ENCODE measurements at regions not wholly inside any gene's neighbourhood (a gene's known extent, or its start where the extent isn't known, plus 50 kb on each side); places are given as distances from the start of the nearest gene placed in this dataset.

DNA sequence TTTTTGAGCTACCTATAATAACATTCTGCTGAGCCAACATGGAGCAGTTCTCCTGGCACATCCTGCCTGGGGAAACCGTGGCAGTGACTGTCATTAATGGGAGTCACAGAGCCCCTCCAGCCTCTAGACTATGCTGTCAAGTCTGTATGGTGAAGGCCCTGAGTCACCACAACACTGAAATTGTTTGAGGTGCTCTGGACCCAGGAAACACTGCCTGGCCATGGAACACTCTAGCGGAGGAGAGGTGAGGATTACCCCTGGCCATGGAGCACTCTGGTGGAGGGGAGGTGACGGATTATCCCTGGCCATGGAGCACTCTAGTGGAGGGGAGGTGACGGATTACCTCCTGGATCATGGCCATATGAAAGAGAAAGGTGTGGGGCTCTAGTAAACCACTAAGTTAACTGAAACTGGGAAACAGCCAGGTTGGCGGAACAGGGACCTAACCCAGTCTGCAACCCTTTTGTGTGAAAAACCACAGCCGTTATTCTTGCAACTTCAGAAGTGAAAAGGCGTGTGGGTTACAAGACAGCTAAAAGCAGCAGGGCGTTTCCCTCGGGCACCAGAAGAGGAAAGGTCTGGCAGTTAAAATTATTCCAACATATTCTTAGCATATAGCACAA is 156.7 kb downstream of the KCNJ12 start:
- no peak for DNase-seq (ENCODE audit: low spot score)
- no peak for ATAC-seq (ENCODE audit: low FRiP score)
- TF ChIP-seq, protein P1, sequence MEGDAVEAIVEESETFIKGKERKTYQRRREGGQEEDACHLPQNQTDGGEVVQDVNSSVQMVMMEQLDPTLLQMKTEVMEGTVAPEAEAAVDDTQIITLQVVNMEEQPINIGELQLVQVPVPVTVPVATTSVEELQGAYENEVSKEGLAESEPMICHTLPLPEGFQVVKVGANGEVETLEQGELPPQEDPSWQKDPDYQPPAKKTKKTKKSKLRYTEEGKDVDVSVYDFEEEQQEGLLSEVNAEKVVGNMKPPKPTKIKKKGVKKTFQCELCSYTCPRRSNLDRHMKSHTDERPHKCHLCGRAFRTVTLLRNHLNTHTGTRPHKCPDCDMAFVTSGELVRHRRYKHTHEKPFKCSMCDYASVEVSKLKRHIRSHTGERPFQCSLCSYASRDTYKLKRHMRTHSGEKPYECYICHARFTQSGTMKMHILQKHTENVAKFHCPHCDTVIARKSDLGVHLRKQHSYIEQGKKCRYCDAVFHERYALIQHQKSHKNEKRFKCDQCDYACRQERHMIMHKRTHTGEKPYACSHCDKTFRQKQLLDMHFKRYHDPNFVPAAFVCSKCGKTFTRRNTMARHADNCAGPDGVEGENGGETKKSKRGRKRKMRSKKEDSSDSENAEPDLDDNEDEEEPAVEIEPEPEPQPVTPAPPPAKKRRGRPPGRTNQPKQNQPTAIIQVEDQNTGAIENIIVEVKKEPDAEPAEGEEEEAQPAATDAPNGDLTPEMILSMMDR (IDR thresholded peaks at IDR 0.05): no peak

DNA sequence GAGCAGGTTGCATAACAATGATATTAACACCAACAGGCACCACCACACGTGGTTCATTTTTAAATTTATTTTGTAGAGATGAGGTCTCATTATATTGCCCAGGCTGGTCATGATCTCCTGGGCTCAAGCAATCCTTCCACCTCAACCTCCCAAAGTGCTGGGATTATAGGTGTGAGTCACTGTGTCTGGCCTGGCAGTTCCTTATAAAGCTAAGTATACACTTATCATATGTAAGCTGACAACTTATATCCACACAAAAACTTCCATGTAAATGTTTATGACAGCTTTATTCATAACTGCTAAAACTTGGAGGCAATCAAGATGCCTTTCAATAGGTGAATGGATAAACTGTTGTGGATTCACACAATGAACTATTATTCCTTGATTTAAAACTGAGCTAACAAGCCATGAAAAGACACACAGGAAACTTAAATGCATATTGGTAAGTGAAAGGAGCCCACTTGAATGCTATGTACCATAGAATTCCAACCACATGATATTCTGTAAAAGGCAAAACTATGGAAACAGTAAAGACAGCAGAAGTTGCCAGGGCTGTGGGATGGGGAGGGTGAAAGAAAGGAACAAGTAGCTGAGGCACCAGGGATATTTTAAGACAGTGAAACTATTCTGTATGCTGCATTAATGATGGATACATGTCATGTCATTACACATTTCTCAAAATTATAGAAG is 156.5 kb upstream of the KCNJ18 start:
- TF ChIP-seq, protein P1 (IDR thresholded peaks at IDR 0.05): no peak
- ATAC-seq (ENCODE audit: low FRiP score): no peak
- no peak for DNase-seq (ENCODE audit: low spot score)

DNA sequence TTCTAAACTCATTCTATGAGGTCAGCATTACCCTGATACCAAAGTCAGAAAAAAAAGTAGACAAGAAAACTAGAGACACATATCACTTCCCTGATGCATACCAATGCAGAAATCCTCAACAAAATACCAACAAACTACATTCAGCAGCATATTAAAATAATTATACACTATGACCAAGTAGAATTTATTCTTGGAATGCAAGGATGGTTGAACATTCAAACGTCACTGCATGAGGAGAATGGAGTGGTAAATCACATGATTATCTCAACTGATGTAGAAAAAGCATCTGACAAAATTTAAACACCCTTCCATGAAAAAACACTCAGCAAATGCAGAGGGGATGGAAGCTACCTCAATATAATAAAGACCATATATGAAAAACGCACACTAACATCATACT is 155.0 kb upstream of the KCNJ18 start:
- no peak for DNase-seq (ENCODE audit: low spot score)
- TF ChIP-seq, protein P1 (IDR thresholded peaks at IDR 0.05): no peak

DNA sequence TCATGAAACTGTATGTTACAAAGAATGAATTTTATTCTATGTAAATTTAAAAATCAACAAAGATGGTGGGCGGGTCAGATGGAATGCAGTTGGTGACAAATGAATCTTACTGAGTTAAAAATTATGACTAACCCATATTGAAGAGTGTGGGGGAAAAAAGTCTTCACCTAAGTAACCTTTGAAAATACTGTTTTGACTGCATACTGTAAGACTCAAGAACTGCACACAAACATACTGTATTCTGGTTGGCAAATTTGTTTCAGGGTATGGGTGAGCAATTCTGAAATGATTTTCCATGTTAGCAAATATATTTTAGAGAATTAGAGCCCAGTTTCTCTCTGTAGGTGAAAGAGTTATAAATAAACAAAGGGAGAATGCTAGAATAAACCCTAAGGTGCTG is 153.7 kb upstream of the KCNJ18 start:
- DNase-seq (ENCODE audit: low spot score): no peak
- TF ChIP-seq, protein P1 (IDR thresholded peaks at IDR 0.05): no peak

More for the DNA sequence above, 155.0 kb upstream of the KCNJ18 start:
- ATAC-seq (ENCODE audit: low FRiP score): no peak

DNA sequence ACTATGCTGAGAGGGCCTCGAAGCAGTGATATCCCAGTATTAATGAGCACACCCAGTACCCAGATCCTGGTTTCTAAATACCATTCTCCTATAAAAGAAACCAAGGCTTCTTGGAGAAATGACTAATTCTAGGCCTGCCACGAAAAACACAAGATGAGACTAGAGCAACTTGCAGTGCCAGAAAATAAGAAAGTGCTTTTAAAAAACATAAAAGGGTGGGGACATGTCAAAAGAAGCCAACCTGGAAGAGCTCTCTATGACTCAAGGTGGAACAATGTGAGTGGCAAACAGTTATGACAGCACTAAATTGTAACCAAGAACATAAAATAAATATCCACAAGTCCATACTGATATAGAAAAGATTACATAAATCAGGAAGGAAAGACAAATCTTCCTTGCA is 153.2 kb upstream of the KCNJ18 start:
- ATAC-seq (ENCODE audit: low FRiP score): no peak
- TF ChIP-seq, protein P1 (IDR thresholded peaks at IDR 0.05): no peak

More for the DNA sequence above, 153.7 kb upstream of the KCNJ18 start:
- no peak for ATAC-seq (ENCODE audit: low FRiP score)

DNA sequence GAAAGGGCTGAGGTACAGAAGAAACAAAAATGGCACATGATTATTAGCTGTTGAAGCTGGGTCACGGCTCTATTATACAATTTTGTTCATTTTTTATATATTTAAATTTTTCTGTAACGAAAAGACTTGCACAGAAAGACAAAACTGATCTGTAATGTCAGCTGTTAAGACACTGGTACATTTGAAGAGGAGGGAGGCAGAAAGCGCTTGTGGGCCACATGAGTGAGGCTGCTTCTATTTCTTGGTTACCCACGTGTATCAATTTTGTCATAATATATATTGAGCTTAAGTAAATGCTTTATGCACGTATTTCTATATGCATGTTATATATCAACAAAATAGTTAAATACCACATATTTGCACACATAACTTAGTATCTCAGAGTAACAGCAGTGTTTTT is 151.8 kb upstream of the KCNJ18 start:
- DNase-seq (ENCODE audit: low spot score) (no peak), ATAC-seq (ENCODE audit: low FRiP score) (no peak)
- TF ChIP-seq, protein P1 (IDR thresholded peaks at IDR 0.05): no peak

More for the DNA sequence above, 153.2 kb upstream of the KCNJ18 start:
- DNase-seq (ENCODE audit: low spot score): no peak

DNA sequence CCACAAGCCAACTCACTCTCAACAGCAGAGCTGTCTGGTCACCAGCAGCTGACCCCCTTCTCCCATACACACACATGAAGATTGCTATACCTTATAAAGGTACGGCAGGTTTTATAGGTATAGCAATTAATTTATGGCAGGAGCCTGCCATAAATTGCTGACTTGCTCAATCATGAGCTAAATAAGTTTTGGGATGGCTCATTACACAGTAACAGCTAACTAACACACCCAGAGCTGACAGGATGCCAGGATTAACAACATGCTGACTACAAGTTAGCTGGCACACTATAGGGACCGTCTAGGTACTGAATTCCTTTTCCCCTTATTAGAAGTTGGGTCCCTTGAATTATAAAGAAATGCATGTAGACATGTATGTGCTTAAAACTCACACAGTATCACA is 150.3 kb upstream of the KCNJ18 start:
- DNase-seq (ENCODE audit: low spot score): no peak
- no peak for ATAC-seq (ENCODE audit: low FRiP score)
- TF ChIP-seq, protein P1 (IDR thresholded peaks at IDR 0.05): no peak
